K562 (cell line): ENCODE measurements at regions not wholly inside any gene's neighbourhood (a gene's known extent, or its start where the extent isn't known, plus 50 kb on each side); places are given as distances from the start of the nearest gene placed in this dataset.

Source experiments
- ATAC-seq: fragments of 200-7000 bp; cut with Tn5 transposase; 3 replicates; pipeline ENCODE4 v1.9.1; 2020; ENCODE audit warnings: moderate library complexity
- BruUV-seq: library from RNA; stranded (reverse); fragments of 400-500 nt; replicated peaks from 2 replicates; lab custom pipeline; 2021; lab: Mats Ljungman, UMichigan
- CTCF ChIA-PET: fragments of 300-600 bp; formaldehyde crosslinking; extraction: SDS; loops from one replicate; lab custom pipeline; 2021; ENCODE audit warnings: low intra/inter-chr PET ratio; lab: Yijun Ruan, JAX
- POLR2A ChIA-PET: fragments of 300-600, 350-650 bp; sonication (Branson Sonifier 250); formaldehyde crosslinking; extraction: SDS; loops from one replicate; lab custom pipeline; 2021; ENCODE audit warnings: antibody characterized with exemption, inconsistent platforms; lab: Yijun Ruan, JAX
- DNase-seq, 4 experiments: peaks; one replicate each; pipeline versions ENCODE4 v3.0.0 to v3.0.0-alpha.2; 2011 to 2018; ENCODE audit warnings: low spot score in 3 of 4, mixed read lengths in 3 of 4; ENCODE audit errors: extremely low read depth in 1 of 4
- FAIRE-seq: peaks from 2 replicates; lab custom pipeline; 2011; peaks lifted over from hg19 to GRCh38; lab: Jason Lieb, UNC
- H2AFZ ChIP-seq: 2 replicates; pipeline ENCODE4 v1.6.0; 2011; ENCODE audit warnings: low read depth, low read length, control low read depth, inconsistent platforms
- H3K27ac ChIP-seq: fragments of 200-600 bp; 3 replicates; pipeline ENCODE4 v1.8.0; 2011; ENCODE audit warnings: low read depth, mild to moderate bottlenecking, control low read depth, inconsistent platforms, low read length, moderate library complexity, mixed read lengths; ENCODE audit errors: extremely low read depth
- H3K27me3 ChIP-seq, 2 experiments: fragments of 300-600 bp in 1 of 2; 2 replicates in 1 of 2; 3 replicates in 1 of 2; pipeline versions ENCODE4 v1.6.0 to v1.8.0; 2011; ENCODE audit warnings: inconsistent platforms in 2 of 2, low read length in 2 of 2, mild to moderate bottlenecking in 1 of 2, mixed read lengths in 1 of 2, moderate library complexity in 1 of 2; ENCODE audit not compliant: control insufficient read depth in 2 of 2, insufficient read depth in 2 of 2
- H3K36me3 ChIP-seq: fragments of 300-600 bp; 3 replicates; pipeline ENCODE4 v1.8.0; 2011; ENCODE audit warnings: mild to moderate bottlenecking, low read length, inconsistent platforms; ENCODE audit not compliant: control insufficient read depth, insufficient read depth
- H3K4me1 ChIP-seq, 2 experiments: fragments of 200-600 bp in 1 of 2; replicated peaks in 1 of 2; 2 replicates in 1 of 2; 3 replicates in 1 of 2; pipeline versions ENCODE4 v1.5.1 to v1.8.0; 2011; ENCODE audit warnings: inconsistent platforms in 2 of 2, low read length in 2 of 2, mild to moderate bottlenecking in 1 of 2, mixed read lengths in 1 of 2, moderate library complexity in 1 of 2; ENCODE audit not compliant: control insufficient read depth in 2 of 2, insufficient read depth in 2 of 2
- H3K4me2 ChIP-seq: 2 replicates; pipeline ENCODE4 v1.6.1; 2011; ENCODE audit warnings: low read length, control low read depth, inconsistent platforms, mixed read lengths; ENCODE audit not compliant: insufficient read depth
- H3K4me3 ChIP-seq: fragments of 200-600 bp; sonication (generic), shearing (Covaris generic); 2 replicates; pipeline ENCODE4 v1.5.1; 2016; ENCODE audit warnings: control low read depth, inconsistent platforms
- H3K79me2 ChIP-seq: fragments of 200-600 bp; 3 replicates; pipeline ENCODE4 v1.8.0; 2011; ENCODE audit warnings: low read length, inconsistent platforms; ENCODE audit not compliant: control insufficient read depth, insufficient read depth
- H3K9ac ChIP-seq, 2 experiments: 2 replicates each; pipeline versions ENCODE4 v1.6.0 to v1.6.1; 2011; ENCODE audit warnings: low read depth in 2 of 2, low read length in 2 of 2, control low read depth in 1 of 2, inconsistent platforms in 1 of 2, mild to moderate bottlenecking in 1 of 2, mixed read lengths in 1 of 2; ENCODE audit not compliant: insufficient read depth in 1 of 2
- H3K9me1 ChIP-seq: one replicate; pipeline ENCODE4 v1.6.0; 2011; ENCODE audit warnings: inconsistent platforms, mild to moderate bottlenecking, low read length, moderate library complexity; ENCODE audit not compliant: control insufficient read depth, insufficient read depth
- H3K9me3 ChIP-seq: replicated peaks from 2 replicates; pipeline ENCODE4 v1.5.1; 2011; ENCODE audit warnings: low read depth, low read length, inconsistent platforms; ENCODE audit not compliant: control insufficient read depth, insufficient read depth
- H4K20me1 ChIP-seq: replicated peaks from 2 replicates; pipeline ENCODE4 v1.6.1; 2011; ENCODE audit warnings: low read length, inconsistent platforms, mixed read lengths; ENCODE audit not compliant: control insufficient read depth, insufficient read depth
- BRD4 ChIP-seq: fragments of 200-600 bp; sonication (generic); IDR thresholded peaks from 2 replicates; pipeline ENCODE4 v1.6.1; 2017; ENCODE audit warnings: inconsistent platforms
- CSDE1 ChIP-seq, 2 experiments: fragments of 450-650 bp; IDR thresholded peaks; 2 replicates each; pipeline ENCODE4 v1.6.1; 2016; ENCODE audit warnings: mild to moderate bottlenecking in 1 of 2
- ETV1 ChIP-seq: fragments of 450-650 bp; conservative IDR thresholded peaks from 2 replicates; pipeline ENCODE4 v1.6.1; 2016; ENCODE audit warnings: missing genetic modification characterization, control low read depth, low read depth, missing compliant biosample characterization
- GABPA ChIP-seq: fragments of 200-800 bp; sonication (Bioruptor generic); conservative IDR thresholded peaks from 2 replicates; pipeline ENCODE4 v1.6.1; 2016; ENCODE audit warnings: low read depth, missing genetic modification characterization, missing compliant biosample characterization
- HDAC2 ChIP-seq: fragments of 450-650 bp; IDR thresholded peaks from 2 replicates; pipeline ENCODE4 v1.6.1; 2016; ENCODE audit warnings: mild to moderate bottlenecking
- HDAC8 ChIP-seq: fragments of 450-650 bp; IDR thresholded peaks from 2 replicates; pipeline ENCODE4 v1.6.1; 2016; ENCODE audit warnings: mild to moderate bottlenecking, missing genetic modification characterization, moderate library complexity, missing compliant biosample characterization
- HINFP ChIP-seq: fragments of 450-650 bp; conservative IDR thresholded peaks from 2 replicates; pipeline ENCODE4 v1.6.1; 2016; ENCODE audit warnings: missing genetic modification characterization, low read depth, mild to moderate bottlenecking, control low read depth, missing compliant biosample characterization
- HOXB6 ChIP-seq: fragments of 250-450 bp; sonication (Bioruptor Pico); IDR thresholded peaks from 2 replicates; pipeline ENCODE4 v1.5.1; 2022; ENCODE audit warnings: mild to moderate bottlenecking, borderline replicate concordance
- MBD2 ChIP-seq: sonication (generic); IDR thresholded peaks from 2 replicates; pipeline ENCODE4 v1.6.1; 2016; ENCODE audit warnings: low read depth, borderline replicate concordance
- NCOR1 ChIP-seq: fragments of 450-650 bp; IDR thresholded peaks from 2 replicates; pipeline ENCODE4 v1.6.1; 2016; ENCODE audit warnings: mild to moderate bottlenecking, moderate library complexity
- SIRT6 ChIP-seq: IDR thresholded peaks from one replicate; pipeline ENCODE4 v1.6.1; 2012; ENCODE audit warnings: low read depth, mild to moderate bottlenecking, control low read depth, inconsistent platforms, low read length, moderate library complexity
- SP2 ChIP-seq: IDR thresholded peaks from 2 replicates; pipeline ENCODE4 v1.6.1; 2011; ENCODE audit warnings: mild to moderate bottlenecking, low read depth, low read length, moderate library complexity; ENCODE audit not compliant: poor library complexity, severe bottlenecking; ENCODE audit errors: extremely low read depth
- TCF3 ChIP-seq: sonication (generic); formaldehyde crosslinking; IDR thresholded peaks from 2 replicates; pipeline ENCODE4 v1.4.0; 2020; ENCODE audit warnings: mild to moderate bottlenecking, missing genetic modification reagents
- TEAD4 ChIP-seq, 2 experiments: sonication (generic) in 1 of 2; formaldehyde crosslinking in 1 of 2; IDR thresholded peaks; 2 replicates each; pipeline versions ENCODE4 v1.6.1 to v1.8.0; 2012 to 2022; ENCODE audit warnings: borderline replicate concordance in 1 of 2, inconsistent platforms in 1 of 2, low read length in 1 of 2, mild to moderate bottlenecking in 1 of 2, missing genetic modification reagents in 1 of 2
- ZBTB2 ChIP-seq: fragments of 450-650 bp; IDR thresholded peaks from 2 replicates; pipeline ENCODE4 v1.6.1; 2016; ENCODE audit warnings: antibody characterized with exemption
- ZNF282 ChIP-seq: sonication (generic); formaldehyde crosslinking; IDR thresholded peaks from 2 replicates; pipeline ENCODE4 v1.8.1; 2023; ENCODE audit warnings: missing genetic modification reagents
- ZNF444 ChIP-seq: fragments of 250-450 bp; sonication (Bioruptor Pico); IDR thresholded peaks from 2 replicates; pipeline ENCODE4 v1.4.0; 2020; ENCODE audit warnings: mild to moderate bottlenecking, moderate library complexity
- ZNF717 ChIP-seq: fragments of 250-450 bp; sonication (Bioruptor Pico); IDR thresholded peaks from 2 replicates; pipeline ENCODE4 v1.5.0; 2021
- WGBS: fragments of 100-300 bp; shearing (Covaris generic); methylation state at CpG from one replicate; pipeline ENCODE4 v1.1.6; 2016; ENCODE audit warnings: low coverage, mixed read lengths; ENCODE audit not compliant: insufficient coverage; ENCODE audit errors: missing lambda C conversion rate; 5-methylcytosine and 5-hydroxymethylcytosine counted together
- in situ Hi-C: fragments of 300-500 bp; cut with MboI; formaldehyde crosslinking; loops from 4 replicates; pipeline ENCODE4 v1.15.0; 2018; ENCODE audit warnings: inconsistent platforms, mixed read lengths
- intact Hi-C: fragments of 100-400 bp; cut with micrococcal nuclease; formaldehyde crosslinking; loops from 2 replicates; pipeline ENCODE4 v1.14.2; 2022

- CTCF ChIA-PET = no interaction called here
- H3K9me1 ChIP-seq = no peaks in the 10 kb centered on the region
- H3K27ac ChIP-seq = no peak overlapping the region
- no peak overlapping the region for H3K9ac ChIP-seq
- H3K9me3 ChIP-seq = no peaks in the 10 kb centered on the region
- TF ChIP-seq HDAC8 (tag) (no peak), SP2 (no peak), ZBTB2 (no peak), TCF3 (no peak), NCOR1 (no peak), GABPA (tag) (no peak), SIRT6 (no peak), HINFP (tag) (no peak), ZNF282 (no peak), ZNF444 (CRISPR knock-in tag) (no peak), HDAC2 (no peak), CSDE1 (IDR thresholded peaks at IDR 0.05) (no peak), BRD4 (no peak), ZNF717 (CRISPR knock-in tag) (no peak), HOXB6 (no peak), TEAD4 (IDR thresholded peaks at IDR 0.05; ENCODE audit: low read length) (no peak), TEAD4 (CRISPR knock-in tag; IDR thresholded peaks at IDR 0.05; ENCODE audit: borderline replicate concordance) (no peak), MBD2 (no peak), ETV1 (tag) (no peak)
- H3K79me2 ChIP-seq = no peaks in the 10 kb centered on the region
- H3K36me3 ChIP-seq = no peaks in the 10 kb centered on the region
- FAIRE-seq (no peak), DNase-seq (no peak), ATAC-seq (no peak)
- no peaks in the 10 kb centered on the region for H4K20me1 ChIP-seq
- no peak overlapping the region for H3K4me2 ChIP-seq
- POLR2A ChIA-PET = no interaction called here
- intact Hi-C loops (no loop called here), in situ Hi-C loops (no loop called here)
- no TSS peak for BruUV-seq
- no peaks in the 10 kb centered on the region for H3K4me1 ChIP-seq
- H3K4me3 ChIP-seq = no peak overlapping the region
- no peaks in the 10 kb centered on the region for H3K27me3 ChIP-seq
- 0% methylated on average over 1 of the region's 1 CpG for WGBS
- H2AFZ ChIP-seq = no peak overlapping the region
These were observed 130.3 kb upstream of the STARD13 start for GRCh38 chr13:33415822-33416221.
